ENCODE measurements at regions not wholly inside any gene's neighbourhood (a gene's known extent, or its start where the extent isn't known, plus 50 kb on each side); places are given as distances from the start of the nearest gene placed in this dataset.

- Histone ChIP-seq H3K9me3 (replicated peaks) (peaks cover 6% of the 10 kb centered on the region), H3K27me3 (ENCODE audit: low read depth) (no peaks in the 10 kb centered on the region), H3K4me1 (no peaks in the 10 kb centered on the region), H3K27ac (replicated peaks) (no peak overlapping the region), H3K4me3 (no peak overlapping the region), H3K36me3 (no peaks in the 10 kb centered on the region)
- intact Hi-C loops (cut with micrococcal nuclease), result no loop called here
- TF ChIP-seq CTCF (IDR thresholded peaks at IDR 0.05; ENCODE audit: borderline replicate concordance), result no peak
- no peak for DNase-seq
These were observed 161.0 kb upstream of the ANKRD50 start for GRCh38 chr4:124873361-124874171.

- no peak for TF ChIP-seq CTCF (IDR thresholded peaks at IDR 0.05; ENCODE audit: borderline replicate concordance)
- intact Hi-C loops (cut with micrococcal nuclease), result no loop called here
- H3K9me3 ChIP-seq (replicated peaks), result peaks cover 6% of the 10 kb centered on the region
- no peaks in the 10 kb centered on the region for H3K27me3 ChIP-seq (ENCODE audit: low read depth)
- no peak for DNase-seq
- H3K4me1 ChIP-seq, result no peaks in the 10 kb centered on the region
- H3K4me3 ChIP-seq, result no peak overlapping the region
- H3K36me3 ChIP-seq, result no peaks in the 10 kb centered on the region
- no peak overlapping the region for H3K27ac ChIP-seq (replicated peaks)
These were observed 160.1 kb upstream of the ANKRD50 start for GRCh38 chr4:124872659-124873058.

- Histone ChIP-seq H3K9me3 (replicated peaks) (no peaks in the 10 kb centered on the region), H3K27me3 (ENCODE audit: low read depth) (no peaks in the 10 kb centered on the region), H3K4me1 (no peaks in the 10 kb centered on the region), H3K4me3 (no peak overlapping the region), H3K36me3 (no peaks in the 10 kb centered on the region), H3K27ac (replicated peaks) (no peak overlapping the region)
- no peak for DNase-seq
- intact Hi-C loops (cut with micrococcal nuclease), result no loop called here
- TF ChIP-seq CTCF (IDR thresholded peaks at IDR 0.05; ENCODE audit: borderline replicate concordance), result no peak
These were observed 157.5 kb upstream of the ANKRD50 start for GRCh38 chr4:124869961-124870495.

- no peaks in the 10 kb centered on the region for H3K9me3 ChIP-seq (replicated peaks)
- H3K27me3 ChIP-seq (ENCODE audit: low read depth), result no peaks in the 10 kb centered on the region
- no peak overlapping the region for H3K27ac ChIP-seq (replicated peaks)
- no peak for TF ChIP-seq CTCF (IDR thresholded peaks at IDR 0.05; ENCODE audit: borderline replicate concordance)
- no peaks in the 10 kb centered on the region for H3K4me1 ChIP-seq
- intact Hi-C loops (cut with micrococcal nuclease), result no loop called here
- H3K36me3 ChIP-seq, result no peaks in the 10 kb centered on the region
- no peak overlapping the region for H3K4me3 ChIP-seq
- no peak for DNase-seq
These were observed 156.0 kb upstream of the ANKRD50 start for GRCh38 chr4:124868495-124868894.

GRCh38 chr4:124867536-124867935 lies 155.0 kb upstream of the ANKRD50 start:
- no peaks in the 10 kb centered on the region for H3K9me3 ChIP-seq (replicated peaks)
- DNase-seq, result no peak
- intact Hi-C loops (cut with micrococcal nuclease), result no loop called here
- H3K4me3 ChIP-seq, result no peak overlapping the region
- H3K27me3 ChIP-seq (ENCODE audit: low read depth), result no peaks in the 10 kb centered on the region
- H3K27ac ChIP-seq (replicated peaks), result no peak overlapping the region
- no peak for TF ChIP-seq CTCF (IDR thresholded peaks at IDR 0.05; ENCODE audit: borderline replicate concordance)
- H3K4me1 ChIP-seq, result no peaks in the 10 kb centered on the region
- H3K36me3 ChIP-seq, result no peaks in the 10 kb centered on the region
